BJ (cell line): ENCODE measurements at regions not wholly inside any gene's neighbourhood (a gene's known extent, or its start where the extent isn't known, plus 50 kb on each side); places are given as distances from the start of the nearest gene placed in this dataset.

ENCODE experiments used
- CTCF ChIA-PET: fragments of 350-600 bp; formaldehyde crosslinking; extraction: SDS; loops from one replicate; lab custom pipeline; 2021; ENCODE audit warnings: antibody characterized with exemption, inconsistent platforms; lab: Yijun Ruan, JAX
- POLR2A ChIA-PET: fragments of 300-600 bp; sonication (Branson Sonifier 250); formaldehyde crosslinking; extraction: SDS; loops from one replicate; lab custom pipeline; 2021; ENCODE audit warnings: antibody characterized with exemption; lab: Charles Lee
- DNase-seq: peaks from one replicate; pipeline ENCODE4 v3.0.0-alpha.2; 2011; ENCODE audit warnings: low read depth
- H3K27me3 ChIP-seq: 2 replicates; pipeline ENCODE4 v1.6.0; 2011; ENCODE audit warnings: low read length; ENCODE audit not compliant: control insufficient read depth, insufficient read depth
- H3K36me3 ChIP-seq: 2 replicates; pipeline ENCODE4 v1.5.1; 2011; ENCODE audit warnings: low read length; ENCODE audit not compliant: control insufficient read depth, insufficient read depth
- H3K4me3 ChIP-seq: 2 replicates; pipeline ENCODE4 v1.5.1; 2011; ENCODE audit warnings: low read depth, mild to moderate bottlenecking, control low read depth, low read length
- TF ChIP-seq, protein P1 (sequence below): IDR thresholded peaks from 2 replicates; pipeline ENCODE4 v1.5.1; 2011; ENCODE audit warnings: low read depth, mild to moderate bottlenecking, control low read depth, inconsistent platforms, low read length, moderate library complexity; ENCODE audit not compliant: insufficient read depth

DNA sequence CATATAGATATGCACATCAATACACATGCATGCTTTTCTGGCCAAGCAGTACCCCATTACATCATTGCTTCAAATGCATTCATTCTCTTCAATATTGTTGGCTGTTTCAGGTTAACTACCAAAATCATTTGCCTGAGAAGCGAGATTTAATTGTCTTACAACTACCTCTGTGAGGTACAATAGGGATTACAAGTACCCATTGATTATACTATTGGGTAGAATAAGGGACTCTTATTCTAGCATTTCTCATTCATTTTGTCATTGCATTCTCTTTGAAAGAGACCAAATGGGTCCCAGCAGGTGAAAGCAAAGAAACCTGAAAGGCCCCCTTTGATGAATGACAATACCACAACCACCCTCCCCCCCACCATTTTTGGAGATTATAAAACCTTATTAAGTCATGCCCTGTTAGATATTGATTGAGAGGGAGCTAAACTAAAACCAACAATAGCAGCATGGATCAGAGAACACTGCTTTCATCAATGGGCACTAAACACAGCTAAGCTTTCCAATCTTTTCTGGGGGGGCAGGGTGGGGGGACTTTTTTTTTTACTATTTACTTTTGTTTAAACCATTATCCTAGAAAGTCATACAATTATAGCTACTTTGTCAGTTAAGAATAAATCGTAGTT, 375.0 kb upstream of the CCNH start:
- Histone ChIP-seq H3K27me3 (no peaks in the 10 kb centered on the region), H3K36me3 (no peaks in the 10 kb centered on the region), H3K4me3 (no peak overlapping the region)
- TF ChIP-seq, protein P1, sequence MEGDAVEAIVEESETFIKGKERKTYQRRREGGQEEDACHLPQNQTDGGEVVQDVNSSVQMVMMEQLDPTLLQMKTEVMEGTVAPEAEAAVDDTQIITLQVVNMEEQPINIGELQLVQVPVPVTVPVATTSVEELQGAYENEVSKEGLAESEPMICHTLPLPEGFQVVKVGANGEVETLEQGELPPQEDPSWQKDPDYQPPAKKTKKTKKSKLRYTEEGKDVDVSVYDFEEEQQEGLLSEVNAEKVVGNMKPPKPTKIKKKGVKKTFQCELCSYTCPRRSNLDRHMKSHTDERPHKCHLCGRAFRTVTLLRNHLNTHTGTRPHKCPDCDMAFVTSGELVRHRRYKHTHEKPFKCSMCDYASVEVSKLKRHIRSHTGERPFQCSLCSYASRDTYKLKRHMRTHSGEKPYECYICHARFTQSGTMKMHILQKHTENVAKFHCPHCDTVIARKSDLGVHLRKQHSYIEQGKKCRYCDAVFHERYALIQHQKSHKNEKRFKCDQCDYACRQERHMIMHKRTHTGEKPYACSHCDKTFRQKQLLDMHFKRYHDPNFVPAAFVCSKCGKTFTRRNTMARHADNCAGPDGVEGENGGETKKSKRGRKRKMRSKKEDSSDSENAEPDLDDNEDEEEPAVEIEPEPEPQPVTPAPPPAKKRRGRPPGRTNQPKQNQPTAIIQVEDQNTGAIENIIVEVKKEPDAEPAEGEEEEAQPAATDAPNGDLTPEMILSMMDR, result no peak
- no peak for DNase-seq
- CTCF ChIA-PET, result interaction anchor here (1.6 kb wide), 1 partner anchor 903 kb away, joined by 4 read pairs; no protein-coding TSS in a partner anchor
- POLR2A ChIA-PET, result no interaction called here

DNA sequence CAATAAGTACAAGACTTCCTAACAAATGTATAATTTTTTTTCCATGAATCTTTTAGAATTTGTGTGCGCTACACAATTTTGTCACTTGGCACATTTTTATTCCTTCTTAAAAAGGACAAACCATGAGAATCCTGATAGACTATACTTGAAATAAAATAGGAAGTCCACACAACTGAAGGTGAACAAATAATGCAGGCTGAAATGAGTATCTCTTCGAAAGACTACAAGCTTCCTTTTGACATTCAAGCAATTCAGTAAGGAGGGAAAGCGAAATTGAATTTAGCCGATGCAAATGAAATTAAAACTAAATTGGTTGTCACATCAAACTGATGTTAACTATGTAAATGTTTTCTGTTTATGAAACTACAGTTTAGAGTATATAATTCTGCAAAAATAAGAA, 374.4 kb upstream of the CCNH start:
- Histone ChIP-seq H3K36me3 (no peaks in the 10 kb centered on the region), H3K27me3 (no peaks in the 10 kb centered on the region), H3K4me3 (no peak overlapping the region)
- ChIA-PET POLR2A (no interaction called here), CTCF (interaction anchor here (1.6 kb wide), 1 partner anchor 904 kb away, joined by 4 read pairs; no protein-coding TSS in a partner anchor)
- TF ChIP-seq, protein P1, result no peak
- no peak for DNase-seq

DNA sequence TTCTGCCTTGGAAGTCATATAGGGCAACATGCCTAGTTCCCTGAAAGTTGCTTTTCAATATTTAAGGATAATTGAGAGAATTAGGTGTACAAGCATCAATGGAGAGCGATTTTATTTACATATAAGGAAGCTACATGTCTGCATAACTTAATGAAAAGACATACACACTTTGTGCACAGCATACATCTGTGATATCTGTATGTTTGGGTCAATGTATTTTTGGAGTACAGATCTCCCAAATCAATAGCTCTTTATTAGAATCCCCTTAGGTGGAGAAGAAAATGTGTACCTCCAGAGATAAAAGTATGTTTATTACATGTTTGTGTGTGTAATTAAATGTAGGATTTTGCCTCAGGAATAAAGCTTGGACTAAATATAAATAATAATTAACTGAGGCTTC, 373.7 kb upstream of the CCNH start:
- TF ChIP-seq, protein P1, result no peak
- CTCF ChIA-PET, result interaction anchor here (1.3 to 1.6 kb wide), 2 partner anchors 904 to 905 kb away, joined by 3 to 4 read pairs; no protein-coding TSS in a partner anchor
- Histone ChIP-seq H3K4me3 (no peak overlapping the region), H3K27me3 (no peaks in the 10 kb centered on the region), H3K36me3 (no peaks in the 10 kb centered on the region)
- no peak for DNase-seq
- POLR2A ChIA-PET, result no interaction called here

DNA sequence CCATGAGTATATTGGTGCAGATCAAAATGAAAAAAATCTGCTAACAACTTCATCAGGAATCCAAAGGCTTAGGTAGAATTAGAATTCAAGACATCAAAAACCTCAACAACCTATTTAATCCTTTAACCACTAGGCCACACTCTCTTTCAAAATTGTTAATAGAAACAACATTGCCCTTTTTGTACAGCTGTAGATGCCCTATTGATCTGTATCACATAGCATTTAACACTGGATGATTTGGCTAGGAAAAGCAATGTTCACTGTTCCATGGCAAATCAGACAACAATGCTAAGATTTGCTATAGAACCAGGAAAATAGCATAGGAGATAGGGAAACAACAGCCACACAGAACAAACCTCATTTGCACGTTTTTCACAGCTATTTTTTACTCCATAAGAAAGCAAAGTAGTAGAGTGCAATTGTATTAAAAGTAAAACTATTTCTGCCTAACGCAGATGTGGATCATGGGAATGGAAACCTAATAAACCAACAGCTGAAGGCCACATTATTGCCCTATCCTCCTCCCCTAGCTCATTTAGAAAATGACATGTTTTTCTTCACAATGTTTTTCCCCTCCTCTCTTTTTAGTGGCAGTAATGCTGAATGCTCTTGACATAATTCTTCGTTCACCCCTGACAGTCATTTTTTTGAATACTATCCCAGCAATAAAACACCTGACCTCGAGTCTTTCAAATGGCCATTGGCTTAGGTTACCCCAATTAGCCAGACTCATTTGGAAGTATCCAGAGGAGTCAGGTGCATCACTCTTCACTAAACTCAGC, 373.0 kb upstream of the CCNH start:
- H3K27me3 ChIP-seq, result no peaks in the 10 kb centered on the region
- CTCF ChIA-PET, result interaction anchor here (1.1 to 1.3 kb wide), 2 partner anchors 905 to 938 kb away, joined by 3 read pairs; no protein-coding TSS in a partner anchor
- H3K36me3 ChIP-seq, result no peaks in the 10 kb centered on the region
- TF ChIP-seq, protein P1, result no peak
- DNase-seq, result no peak
- no peak overlapping the region for H3K4me3 ChIP-seq
- POLR2A ChIA-PET, result no interaction called here

DNA sequence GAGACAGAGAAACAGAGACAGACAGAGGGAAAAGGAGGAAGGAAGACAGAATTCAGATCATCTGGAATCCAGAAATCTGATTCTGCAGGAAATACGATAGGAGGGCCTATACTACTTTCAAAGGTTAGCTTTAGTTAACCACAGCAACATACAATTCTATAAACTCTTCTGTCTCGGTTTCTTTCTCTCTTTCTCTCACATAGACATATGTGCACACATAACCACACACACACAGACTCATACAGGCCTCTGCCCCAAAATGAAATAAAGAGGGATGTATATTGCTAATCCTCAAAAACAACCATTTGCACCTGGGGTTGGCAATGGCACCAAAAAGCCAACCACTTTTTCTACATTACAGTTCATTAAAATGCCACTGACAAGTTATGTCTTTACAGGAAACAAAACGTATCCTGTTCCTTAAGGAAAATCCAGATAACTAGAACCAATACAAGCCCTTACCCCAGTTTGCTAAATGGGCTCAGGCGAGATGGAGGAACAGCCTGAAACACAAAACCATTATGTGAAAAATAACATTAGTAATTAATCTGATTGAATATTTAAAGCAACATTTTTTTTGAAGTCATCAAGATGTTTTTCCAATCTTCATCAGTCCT, 372.3 kb upstream of the CCNH start:
- ChIA-PET CTCF (interaction anchor here (1.1 to 1.3 kb wide), 2 partner anchors 906 to 939 kb away, joined by 3 read pairs; no protein-coding TSS in a partner anchor), POLR2A (no interaction called here)
- no peak for DNase-seq
- Histone ChIP-seq H3K27me3 (no peaks in the 10 kb centered on the region), H3K36me3 (no peaks in the 10 kb centered on the region), H3K4me3 (no peak overlapping the region)
- TF ChIP-seq, protein P1, result no peak
